ENCODE measurements at regions not wholly inside any gene's neighbourhood (a gene's known extent, or its start where the extent isn't known, plus 50 kb on each side); places are given as distances from the start of the nearest gene placed in this dataset.

- no peak for DNase-seq (ENCODE audit: low read depth in 2 of 2)
Measured at GRCh38 chr13:72168126-72168855, 301.3 kb upstream of the DACH1 start.

GRCh38 chr13:72166102-72166650, 299.2 kb upstream of the DACH1 start:
- no peak for DNase-seq (ENCODE audit: low read depth in 2 of 2)

GRCh38 chr13:72165276-72165675, 298.3 kb upstream of the DACH1 start:
- no peak for DNase-seq (ENCODE audit: low read depth in 2 of 2)

GRCh38 chr13:72164811-72165210, 297.8 kb upstream of the DACH1 start:
- DNase-seq (ENCODE audit: low read depth in 2 of 2), result no peak

- DNase-seq (ENCODE audit: low read depth in 2 of 2), result no peak
Measured at GRCh38 chr13:72163678-72164077, 296.7 kb upstream of the DACH1 start.

GRCh38 chr13:72160977-72161376, 294.0 kb upstream of the DACH1 start:
- no peak for DNase-seq (ENCODE audit: low read depth in 2 of 2)

GRCh38 chr13:72156760-72157159, 289.8 kb upstream of the DACH1 start:
- no peak for DNase-seq (ENCODE audit: low read depth in 2 of 2)

- no peak for DNase-seq (ENCODE audit: low read depth in 2 of 2)
Measured at GRCh38 chr13:72153272-72153671, 286.3 kb upstream of the DACH1 start.

GRCh38 chr13:72151241-72151640, 284.2 kb upstream of the DACH1 start:
- no peak for DNase-seq (ENCODE audit: low read depth in 2 of 2)

- no peak for DNase-seq (ENCODE audit: low read depth in 2 of 2)
Measured at GRCh38 chr13:72150502-72150901, 283.5 kb upstream of the DACH1 start.

GRCh38 chr13:72149701-72150100, 282.7 kb upstream of the DACH1 start:
- DNase-seq (ENCODE audit: low read depth in 2 of 2), result no peak

- no peak for DNase-seq (ENCODE audit: low read depth in 2 of 2)
Measured at GRCh38 chr13:72146816-72147215, 279.8 kb upstream of the DACH1 start.

- no peak for DNase-seq (ENCODE audit: low read depth in 2 of 2)
Measured at GRCh38 chr13:72145383-72145782, 278.4 kb upstream of the DACH1 start.

GRCh38 chr13:72144636-72145035, 277.6 kb upstream of the DACH1 start:
- no peak for DNase-seq (ENCODE audit: low read depth in 2 of 2)

- DNase-seq (ENCODE audit: low read depth in 2 of 2), result no peak
Measured at GRCh38 chr13:72141855-72142519, 275.0 kb upstream of the DACH1 start.

- DNase-seq (ENCODE audit: low read depth in 2 of 2), result no peak
Measured at GRCh38 chr13:72139192-72139591, 272.2 kb upstream of the DACH1 start.

GRCh38 chr13:72132075-72132474, 265.1 kb upstream of the DACH1 start:
- no peak for DNase-seq (ENCODE audit: low read depth in 2 of 2)

- no peak for DNase-seq (ENCODE audit: low read depth in 2 of 2)
Measured at GRCh38 chr13:72129117-72129516, 262.1 kb upstream of the DACH1 start.

GRCh38 chr13:72127031-72127430, 260.0 kb upstream of the DACH1 start:
- no peak for DNase-seq (ENCODE audit: low read depth in 2 of 2)

GRCh38 chr13:72126424-72126823, 259.4 kb upstream of the DACH1 start:
- DNase-seq (ENCODE audit: low read depth in 2 of 2), result no peak

GRCh38 chr13:72125561-72125960, 258.6 kb upstream of the DACH1 start:
- no peak for DNase-seq (ENCODE audit: low read depth in 2 of 2)

GRCh38 chr13:72122661-72123255, 255.8 kb upstream of the DACH1 start:
- no peak for DNase-seq (ENCODE audit: low read depth in 2 of 2)

- DNase-seq (ENCODE audit: low read depth in 2 of 2), result no peak
Measured at GRCh38 chr13:72121466-72121865, 254.5 kb upstream of the DACH1 start.

All from stimulated activated CD4-positive, alpha-beta T cell treated with anti-CD3 and anti-CD28 coated beads, Interleukin-15, amount 100 ng/mL, for 48 hours (primary cell).